ENCODE measurements at regions not wholly inside any gene's neighbourhood (a gene's known extent, or its start where the extent isn't known, plus 50 kb on each side); places are given as distances from the start of the nearest gene placed in this dataset.

DNA sequence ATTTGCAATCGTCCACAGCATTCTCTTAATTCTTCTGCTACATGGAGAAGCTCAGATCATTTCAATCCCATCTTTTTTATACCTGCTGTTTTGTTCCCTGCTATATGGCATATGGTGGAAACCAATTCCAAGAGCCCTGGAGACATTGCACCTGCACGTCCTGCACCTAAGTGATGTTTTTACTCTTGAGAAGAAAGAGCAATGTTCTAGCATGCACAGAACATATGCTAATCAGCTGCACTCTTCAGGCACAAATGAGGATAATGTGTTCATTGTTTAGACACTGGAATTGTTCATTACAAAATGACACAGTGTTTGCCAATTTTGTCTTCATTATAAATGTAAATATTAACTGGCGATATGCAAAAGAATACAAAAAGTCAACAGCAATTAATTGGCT lies 935.8 kb downstream of the TLE4 start:
- H3K9me3 Mint-ChIP-seq (ENCODE audit: low read depth), result no peaks in the 10 kb centered on the region
- no peaks in the 10 kb centered on the region for H3K27me3 Mint-ChIP-seq (ENCODE audit: low read depth)
- TF ChIP-seq CTCF (IDR thresholded peaks at IDR 0.05), result no peak
- DNase-seq (ENCODE audit: low spot score), result no peak
- no peaks in the 10 kb centered on the region for H3K36me3 Mint-ChIP-seq (ENCODE audit: low read depth)
- peaks cover 15% of the 10 kb centered on the region for H3K4me1 Mint-ChIP-seq (ENCODE audit: low read depth)
- H3K4me3 Mint-ChIP-seq (ENCODE audit: unreplicated experiment), result no peak overlapping the region
- no peak overlapping the region for H3K27ac Mint-ChIP-seq (ENCODE audit: unreplicated experiment)

DNA sequence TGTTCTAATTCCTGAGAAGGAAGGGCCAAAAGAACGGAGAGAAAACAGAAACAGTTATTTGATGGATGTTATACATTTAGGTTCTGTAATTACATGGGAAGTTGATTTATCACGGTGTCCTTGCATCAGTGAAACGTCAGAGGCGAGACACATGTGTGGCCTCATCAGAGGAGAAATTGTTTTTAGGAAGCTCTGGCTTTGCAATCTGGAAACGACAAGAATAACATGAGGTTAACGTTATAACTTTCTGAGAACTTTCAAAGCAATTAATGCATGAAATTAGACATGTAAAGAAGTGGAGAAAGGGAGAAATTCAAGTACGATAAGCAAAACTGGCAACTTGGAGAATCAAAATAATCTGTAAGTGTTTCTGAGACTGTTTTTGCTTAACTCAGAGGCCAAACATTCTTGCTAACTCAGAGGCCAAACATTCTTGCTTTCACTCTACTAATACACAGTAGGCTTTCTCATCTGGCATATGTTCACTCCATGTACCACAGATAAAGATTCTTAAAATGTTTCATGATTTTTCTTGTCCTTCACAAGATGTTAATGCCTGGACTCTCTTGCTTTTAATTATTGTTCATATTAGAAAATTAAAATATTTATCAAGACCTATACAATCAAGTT lies 933.0 kb downstream of the TLE4 start:
- Mint-ChIP-seq H3K4me3 (ENCODE audit: unreplicated experiment) (no peak overlapping the region), H3K9me3 (ENCODE audit: low read depth) (no peaks in the 10 kb centered on the region), H3K4me1 (ENCODE audit: low read depth) (peaks cover 22% of the 10 kb centered on the region), H3K27me3 (ENCODE audit: low read depth) (no peaks in the 10 kb centered on the region), H3K27ac (ENCODE audit: unreplicated experiment) (peak overlapping the region; percentile 32), H3K36me3 (ENCODE audit: low read depth) (no peaks in the 10 kb centered on the region)
- TF ChIP-seq CTCF (IDR thresholded peaks at IDR 0.05), result no peak
- no peak for DNase-seq (ENCODE audit: low spot score)

- no peaks in the 10 kb centered on the region for H3K36me3 Mint-ChIP-seq (ENCODE audit: low read depth)
- peaks cover 22% of the 10 kb centered on the region for H3K4me1 Mint-ChIP-seq (ENCODE audit: low read depth)
- no peaks in the 10 kb centered on the region for H3K9me3 Mint-ChIP-seq (ENCODE audit: low read depth)
- no peak overlapping the region for H3K27ac Mint-ChIP-seq (ENCODE audit: unreplicated experiment)
- H3K4me3 Mint-ChIP-seq (ENCODE audit: unreplicated experiment), result no peak overlapping the region
- H3K27me3 Mint-ChIP-seq (ENCODE audit: low read depth), result no peaks in the 10 kb centered on the region
- TF ChIP-seq CTCF (IDR thresholded peaks at IDR 0.05), result no peak
- DNase-seq (ENCODE audit: low spot score), result no peak
Measured at GRCh38 chr9:80503671-80504281, 932.0 kb downstream of the TLE4 start.

- no peak overlapping the region for H3K27ac Mint-ChIP-seq (ENCODE audit: unreplicated experiment)
- no peak for TF ChIP-seq CTCF (IDR thresholded peaks at IDR 0.05)
- H3K4me3 Mint-ChIP-seq (ENCODE audit: unreplicated experiment), result no peak overlapping the region
- DNase-seq (ENCODE audit: low spot score), result no peak
- H3K4me1 Mint-ChIP-seq (ENCODE audit: low read depth), result peaks cover 22% of the 10 kb centered on the region
- H3K9me3 Mint-ChIP-seq (ENCODE audit: low read depth), result no peaks in the 10 kb centered on the region
- H3K27me3 Mint-ChIP-seq (ENCODE audit: low read depth), result no peaks in the 10 kb centered on the region
- H3K36me3 Mint-ChIP-seq (ENCODE audit: low read depth), result no peaks in the 10 kb centered on the region
Measured at GRCh38 chr9:80502306-80502705, 930.5 kb downstream of the TLE4 start.

DNA sequence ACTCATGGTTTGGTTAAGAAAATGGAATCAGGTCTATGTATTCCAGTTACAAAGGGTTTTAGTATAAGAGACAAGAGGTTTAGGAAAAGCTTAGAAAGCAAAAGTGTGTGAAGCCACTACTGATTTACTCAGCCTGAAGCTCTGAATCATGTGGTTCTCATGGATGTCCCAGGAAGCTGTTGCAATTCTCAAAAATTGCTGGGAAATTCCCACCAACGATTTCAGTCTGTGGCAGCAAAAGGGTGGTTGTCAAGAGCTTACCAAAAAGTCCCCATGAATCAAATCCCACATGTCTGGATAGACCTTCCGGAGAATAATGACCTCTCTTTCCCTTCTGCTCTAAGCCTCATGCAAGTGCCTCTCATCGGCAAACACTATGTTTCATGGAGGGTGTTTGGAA lies 929.9 kb downstream of the TLE4 start:
- no peak overlapping the region for H3K27ac Mint-ChIP-seq (ENCODE audit: unreplicated experiment)
- no peak for TF ChIP-seq CTCF (IDR thresholded peaks at IDR 0.05)
- no peaks in the 10 kb centered on the region for H3K9me3 Mint-ChIP-seq (ENCODE audit: low read depth)
- peaks cover 22% of the 10 kb centered on the region for H3K4me1 Mint-ChIP-seq (ENCODE audit: low read depth)
- H3K4me3 Mint-ChIP-seq (ENCODE audit: unreplicated experiment), result no peak overlapping the region
- no peak for DNase-seq (ENCODE audit: low spot score)
- no peaks in the 10 kb centered on the region for H3K27me3 Mint-ChIP-seq (ENCODE audit: low read depth)
- no peaks in the 10 kb centered on the region for H3K36me3 Mint-ChIP-seq (ENCODE audit: low read depth)

All from chondrocyte (in vitro differentiated cells).